ENCODE measurements at regions not wholly inside any gene's neighbourhood (a gene's known extent, or its start where the extent isn't known, plus 50 kb on each side); places are given as distances from the start of the nearest gene placed in this dataset.

DNA sequence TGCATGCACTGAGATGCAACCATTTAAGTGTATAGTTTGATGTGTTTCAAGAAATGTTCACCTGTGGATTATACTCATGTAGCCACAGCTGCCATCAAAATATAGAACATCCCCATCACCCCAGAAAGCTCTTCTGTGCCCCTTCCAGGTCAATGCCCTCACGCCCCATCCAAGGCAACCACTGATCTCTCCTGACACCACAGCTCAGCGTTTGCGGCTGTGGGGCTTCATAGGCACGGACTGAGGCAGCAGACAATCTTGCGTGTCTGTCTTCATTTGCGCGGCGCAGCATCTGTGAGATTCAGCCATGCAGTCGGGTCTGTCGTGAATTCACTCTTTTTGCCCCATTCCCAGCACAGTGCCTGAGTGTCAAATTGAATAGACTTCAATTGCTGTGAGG, 153.8 kb upstream of the UQCRFS1 start:
- no peaks in the 10 kb centered on the region for H3K36me3 ChIP-seq (ENCODE audit: control insufficient read depth in 2 of 2, insufficient read depth in 2 of 2, low read length in 2 of 2)
- peaks cover 0 to 5% of the 10 kb centered on the region in 2 donors for H3K27me3 ChIP-seq (ENCODE audit: control insufficient read depth in 2 of 2, insufficient read depth in 2 of 2, low read length in 2 of 2)
- no peak overlapping the region for H3K9ac ChIP-seq (ENCODE audit: low read depth in 1 of 2, low read length in 2 of 2)
- H3K9me3 ChIP-seq (ENCODE audit: control insufficient read depth in 2 of 2, low read length in 2 of 2) = no peaks in the 10 kb centered on the region
- no peak overlapping the region for H3K4me3 ChIP-seq (ENCODE audit: low read length in 2 of 2)
- H3K27ac ChIP-seq (ENCODE audit: low read depth in 2 of 2, low read length in 2 of 2) = no peak overlapping the region
- no peaks in the 10 kb centered on the region for H3K4me1 ChIP-seq (ENCODE audit: control insufficient read depth in 2 of 2, insufficient read depth in 2 of 2, low read length in 2 of 2)

- Histone ChIP-seq H3K36me3 (ENCODE audit: control insufficient read depth in 2 of 2, insufficient read depth in 2 of 2, low read length in 2 of 2) (no peaks in the 10 kb centered on the region), H3K9ac (ENCODE audit: low read depth in 1 of 2, low read length in 2 of 2) (no peak overlapping the region), H3K27ac (ENCODE audit: low read depth in 2 of 2, low read length in 2 of 2) (no peak overlapping the region), H3K4me1 (ENCODE audit: control insufficient read depth in 2 of 2, insufficient read depth in 2 of 2, low read length in 2 of 2) (no peaks in the 10 kb centered on the region), H3K9me3 (ENCODE audit: control insufficient read depth in 2 of 2, low read length in 2 of 2) (no peaks in the 10 kb centered on the region), H3K27me3 (ENCODE audit: control insufficient read depth in 2 of 2, insufficient read depth in 2 of 2, low read length in 2 of 2) (peaks cover 0 to 5% of the 10 kb centered on the region in 2 donors), H3K4me3 (ENCODE audit: low read length in 2 of 2) (no peak overlapping the region)
Observed at GRCh38 chr19:29367791-29368222, 154.9 kb upstream of the UQCRFS1 start.

- no peak overlapping the region for H3K4me3 ChIP-seq (ENCODE audit: low read length in 2 of 2)
- H3K27me3 ChIP-seq (ENCODE audit: control insufficient read depth in 2 of 2, insufficient read depth in 2 of 2, low read length in 2 of 2) = peaks cover 0 to 5% of the 10 kb centered on the region in 2 donors
- no peaks in the 10 kb centered on the region for H3K36me3 ChIP-seq (ENCODE audit: control insufficient read depth in 2 of 2, insufficient read depth in 2 of 2, low read length in 2 of 2)
- H3K9me3 ChIP-seq (ENCODE audit: control insufficient read depth in 2 of 2, low read length in 2 of 2) = no peaks in the 10 kb centered on the region
- no peak overlapping the region for H3K27ac ChIP-seq (ENCODE audit: low read depth in 2 of 2, low read length in 2 of 2)
- H3K9ac ChIP-seq (ENCODE audit: low read depth in 1 of 2, low read length in 2 of 2) = no peak overlapping the region
- H3K4me1 ChIP-seq (ENCODE audit: control insufficient read depth in 2 of 2, insufficient read depth in 2 of 2, low read length in 2 of 2) = no peaks in the 10 kb centered on the region
Observed at GRCh38 chr19:29370276-29370675, 155.5 kb upstream of the VSTM2B start.

- H3K9me3 ChIP-seq (ENCODE audit: control insufficient read depth in 2 of 2, low read length in 2 of 2) = no peaks in the 10 kb centered on the region
- no peak overlapping the region for H3K9ac ChIP-seq (ENCODE audit: low read depth in 1 of 2, low read length in 2 of 2)
- no peaks in the 10 kb centered on the region for H3K36me3 ChIP-seq (ENCODE audit: control insufficient read depth in 2 of 2, insufficient read depth in 2 of 2, low read length in 2 of 2)
- no peaks in the 10 kb centered on the region for H3K4me1 ChIP-seq (ENCODE audit: control insufficient read depth in 2 of 2, insufficient read depth in 2 of 2, low read length in 2 of 2)
- H3K27ac ChIP-seq (ENCODE audit: low read depth in 2 of 2, low read length in 2 of 2) = no peak overlapping the region
- peaks cover 0 to 4% of the 10 kb centered on the region in 2 donors for H3K27me3 ChIP-seq (ENCODE audit: control insufficient read depth in 2 of 2, insufficient read depth in 2 of 2, low read length in 2 of 2)
- no peak overlapping the region for H3K4me3 ChIP-seq (ENCODE audit: low read length in 2 of 2)
Observed at GRCh38 chr19:29371251-29372090, 154.3 kb upstream of the VSTM2B start.

- H3K27me3 ChIP-seq (ENCODE audit: control insufficient read depth in 2 of 2, insufficient read depth in 2 of 2, low read length in 2 of 2) = no peaks in the 10 kb centered on the region
- no peak overlapping the region for H3K9ac ChIP-seq (ENCODE audit: low read depth in 1 of 2, low read length in 2 of 2)
- no peak overlapping the region for H3K4me3 ChIP-seq (ENCODE audit: low read length in 2 of 2)
- H3K27ac ChIP-seq (ENCODE audit: low read depth in 2 of 2, low read length in 2 of 2) = no peak overlapping the region
- no peaks in the 10 kb centered on the region for H3K4me1 ChIP-seq (ENCODE audit: control insufficient read depth in 2 of 2, insufficient read depth in 2 of 2, low read length in 2 of 2)
- H3K9me3 ChIP-seq (ENCODE audit: control insufficient read depth in 2 of 2, low read length in 2 of 2) = no peaks in the 10 kb centered on the region
- H3K36me3 ChIP-seq (ENCODE audit: control insufficient read depth in 2 of 2, insufficient read depth in 2 of 2, low read length in 2 of 2) = no peaks in the 10 kb centered on the region
Observed at GRCh38 chr19:29372091-29372415, 153.7 kb upstream of the VSTM2B start.

DNA sequence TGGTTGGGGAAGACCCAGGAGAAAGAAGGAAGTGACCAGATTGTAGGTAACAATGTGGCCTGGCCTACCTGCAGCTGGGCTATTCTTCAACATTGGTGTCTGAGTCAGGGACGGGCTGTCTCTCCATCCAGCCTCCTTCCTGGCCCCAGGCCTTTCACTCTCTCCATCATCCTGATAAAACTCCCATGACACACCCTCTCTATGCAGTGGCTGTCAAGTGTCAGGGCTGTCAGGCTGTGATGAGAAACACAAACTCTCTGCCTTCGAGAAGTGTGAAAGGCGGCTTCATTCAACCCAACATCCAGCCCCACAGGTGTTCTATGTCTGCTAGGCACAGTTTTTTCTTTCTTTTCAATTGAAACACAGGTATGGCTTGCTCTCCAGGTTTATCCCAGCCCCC, 153.3 kb upstream of the VSTM2B start:
- H3K27ac ChIP-seq (ENCODE audit: low read depth in 2 of 2, low read length in 2 of 2) = no peak overlapping the region
- no peaks in the 10 kb centered on the region for H3K4me1 ChIP-seq (ENCODE audit: control insufficient read depth in 2 of 2, insufficient read depth in 2 of 2, low read length in 2 of 2)
- no peaks in the 10 kb centered on the region for H3K36me3 ChIP-seq (ENCODE audit: control insufficient read depth in 2 of 2, insufficient read depth in 2 of 2, low read length in 2 of 2)
- no peaks in the 10 kb centered on the region for H3K9me3 ChIP-seq (ENCODE audit: control insufficient read depth in 2 of 2, low read length in 2 of 2)
- no peaks in the 10 kb centered on the region for H3K27me3 ChIP-seq (ENCODE audit: control insufficient read depth in 2 of 2, insufficient read depth in 2 of 2, low read length in 2 of 2)
- no peak overlapping the region for H3K9ac ChIP-seq (ENCODE audit: low read depth in 1 of 2, low read length in 2 of 2)
- no peak overlapping the region for H3K4me3 ChIP-seq (ENCODE audit: low read length in 2 of 2)

GRCh38 chr19:29372921-29373797, 152.6 kb upstream of the VSTM2B start:
- no peak overlapping the region for H3K4me3 ChIP-seq (ENCODE audit: low read length in 2 of 2)

DNA sequence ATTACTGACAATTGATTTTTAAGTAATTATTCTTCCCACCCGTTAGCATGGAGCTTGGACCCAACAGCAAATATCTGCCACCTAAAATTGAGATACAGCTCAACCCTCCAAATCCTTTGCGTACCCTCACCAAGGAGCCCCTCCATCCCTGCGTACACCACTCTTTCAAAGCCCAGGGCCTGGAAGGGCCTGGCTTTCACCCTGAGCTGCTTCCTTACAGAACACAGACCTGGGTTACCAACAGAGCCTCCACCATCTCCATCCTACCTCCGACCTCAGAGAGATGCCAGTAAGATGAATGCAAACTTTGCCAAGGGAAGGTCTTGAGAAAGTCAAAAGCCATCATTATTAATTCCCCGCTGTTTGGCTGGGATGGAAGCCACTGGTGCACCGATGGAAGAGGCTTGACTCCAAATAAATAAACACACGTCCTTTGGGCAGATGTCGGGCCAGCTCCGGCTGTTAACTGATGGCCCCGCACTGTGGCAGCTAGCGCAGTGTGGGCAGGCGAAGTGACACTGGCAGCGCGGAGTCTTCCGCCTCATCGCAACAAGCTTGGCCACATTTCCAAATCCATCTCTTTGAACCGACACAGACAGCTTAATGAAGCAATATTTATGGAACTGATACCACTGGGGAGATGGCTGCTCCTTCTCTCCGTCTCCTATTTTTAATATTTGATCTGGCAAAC, 150.2 kb upstream of the VSTM2B start:
- no peaks in the 10 kb centered on the region for H3K36me3 ChIP-seq (ENCODE audit: control insufficient read depth in 2 of 2, insufficient read depth in 2 of 2, low read length in 2 of 2)
- H3K9ac ChIP-seq (ENCODE audit: low read depth in 1 of 2, low read length in 2 of 2) = no peak overlapping the region
- no peaks in the 10 kb centered on the region for H3K4me1 ChIP-seq (ENCODE audit: control insufficient read depth in 2 of 2, insufficient read depth in 2 of 2, low read length in 2 of 2)
- no peaks in the 10 kb centered on the region for H3K9me3 ChIP-seq (ENCODE audit: control insufficient read depth in 2 of 2, low read length in 2 of 2)
- no peak overlapping the region for H3K4me3 ChIP-seq (ENCODE audit: low read length in 2 of 2)
- peaks cover 0 to 2% of the 10 kb centered on the region in 2 donors for H3K27me3 ChIP-seq (ENCODE audit: control insufficient read depth in 2 of 2, insufficient read depth in 2 of 2, low read length in 2 of 2)
- H3K27ac ChIP-seq (ENCODE audit: low read depth in 2 of 2, low read length in 2 of 2) = no peak overlapping the region

More at GRCh38 chr19:29372921-29373797, 152.6 kb upstream of the VSTM2B start:
- H3K27ac ChIP-seq (ENCODE audit: low read depth in 2 of 2, low read length in 2 of 2) = no peak overlapping the region
- no peak overlapping the region for H3K9ac ChIP-seq (ENCODE audit: low read depth in 1 of 2, low read length in 2 of 2)
- H3K36me3 ChIP-seq (ENCODE audit: control insufficient read depth in 2 of 2, insufficient read depth in 2 of 2, low read length in 2 of 2) = no peaks in the 10 kb centered on the region
- H3K9me3 ChIP-seq (ENCODE audit: control insufficient read depth in 2 of 2, low read length in 2 of 2) = no peaks in the 10 kb centered on the region
- no peaks in the 10 kb centered on the region for H3K27me3 ChIP-seq (ENCODE audit: control insufficient read depth in 2 of 2, insufficient read depth in 2 of 2, low read length in 2 of 2)
- H3K4me1 ChIP-seq (ENCODE audit: control insufficient read depth in 2 of 2, insufficient read depth in 2 of 2, low read length in 2 of 2) = no peaks in the 10 kb centered on the region

GRCh38 chr19:29376855-29377354, 148.9 kb upstream of the VSTM2B start:
- Histone ChIP-seq H3K4me1 (ENCODE audit: control insufficient read depth in 2 of 2, insufficient read depth in 2 of 2, low read length in 2 of 2) (no peaks in the 10 kb centered on the region), H3K9me3 (ENCODE audit: control insufficient read depth in 2 of 2, low read length in 2 of 2) (no peaks in the 10 kb centered on the region), H3K27ac (ENCODE audit: low read depth in 2 of 2, low read length in 2 of 2) (no peak overlapping the region), H3K36me3 (ENCODE audit: control insufficient read depth in 2 of 2, insufficient read depth in 2 of 2, low read length in 2 of 2) (no peaks in the 10 kb centered on the region), H3K27me3 (ENCODE audit: control insufficient read depth in 2 of 2, insufficient read depth in 2 of 2, low read length in 2 of 2) (peaks cover 0 to 2% of the 10 kb centered on the region in 2 donors), H3K4me3 (ENCODE audit: low read length in 2 of 2) (no peak overlapping the region), H3K9ac (ENCODE audit: low read depth in 1 of 2, low read length in 2 of 2) (no peak overlapping the region)

Measured in mucosa of rectum (tissue), 2 donors.